SK-MEL-5 (cell line): ENCODE measurements at regions not wholly inside any gene's neighbourhood (a gene's known extent, or its start where the extent isn't known, plus 50 kb on each side); places are given as distances from the start of the nearest gene placed in this dataset.
"Not testable (repeated sequence)": the region's sequence is repeated elsewhere in the genome, so short reads cannot be mapped to it uniquely, and the experiment has no call there.

Experiments used
- DNase-seq: peaks from one replicate; pipeline ENCODE4 v3.0.0-alpha.2; 2016; ENCODE audit warnings: low read depth, low spot score
- in situ Hi-C: cut with HindIII; loops from 2 replicates; pipeline ENCODE4 v1.10.0; 2016; ENCODE audit warnings: low sequenced_read_pairs, high pct_unique_total_duplicates, low pct_unique_long_range_greater_than_20kb

GRCh38 chr13:50229960-50230661, 214.9 kb downstream of the KCNRG start:
- no peak for DNase-seq
- in situ Hi-C loops, result no loop called here

DNA sequence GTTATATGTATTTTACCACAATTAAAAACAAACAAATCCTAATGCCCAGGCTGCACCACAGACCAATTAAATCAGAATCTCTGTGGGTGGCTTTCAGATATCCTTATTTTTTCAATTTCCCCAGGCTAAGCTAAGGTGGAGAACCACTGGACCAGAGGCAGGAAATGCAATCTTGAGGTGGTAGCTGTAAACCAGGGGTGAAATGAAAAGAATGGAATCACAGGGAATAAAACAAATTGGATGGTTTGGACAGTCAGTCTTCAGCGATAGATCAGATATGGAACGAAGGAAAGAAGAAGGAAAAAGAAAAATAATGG, 215.4 kb downstream of the KCNRG start:
- DNase-seq, result no peak
- in situ Hi-C loops, result no loop called here

- DNase-seq, in situ Hi-C loops: not testable (repeated sequence)
Observed at GRCh38 chr13:50233574-50233973, 218.3 kb downstream of the KCNRG start.

DNA sequence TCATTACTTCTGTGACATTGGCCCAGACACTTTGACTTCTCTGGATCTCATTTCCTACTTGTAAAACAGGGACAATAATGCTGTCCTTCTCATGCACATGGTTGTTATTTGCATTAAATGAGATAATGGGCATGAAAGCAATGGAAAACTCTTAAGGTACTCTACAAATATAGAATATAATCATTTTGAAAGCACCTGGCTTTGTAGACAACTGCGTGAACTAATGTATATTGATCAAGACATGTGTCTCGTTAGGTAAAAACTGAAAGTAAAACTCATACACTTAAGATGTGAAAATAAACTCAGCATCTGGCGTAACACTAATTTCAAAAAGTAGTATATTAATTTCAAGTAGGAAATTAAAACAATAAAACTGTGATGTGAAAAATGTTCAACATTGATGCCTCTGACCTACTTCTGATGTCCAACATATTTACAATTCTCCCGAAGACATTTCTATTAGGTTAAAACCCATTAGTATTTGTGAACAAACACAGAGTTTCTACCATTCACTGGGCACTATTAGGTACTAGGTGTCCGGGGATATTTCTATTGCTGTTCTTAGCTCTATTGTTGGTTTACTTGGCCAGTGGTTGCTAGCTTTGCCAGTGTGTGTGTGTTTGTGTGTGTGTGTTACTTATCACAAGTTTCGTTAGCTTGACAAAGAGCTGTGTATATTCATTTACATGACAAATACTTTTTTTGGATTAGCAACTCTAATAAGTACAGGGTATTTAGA, 220.5 kb downstream of the KCNRG start:
- in situ Hi-C loops, result no loop called here
- DNase-seq, result no peak

DNA sequence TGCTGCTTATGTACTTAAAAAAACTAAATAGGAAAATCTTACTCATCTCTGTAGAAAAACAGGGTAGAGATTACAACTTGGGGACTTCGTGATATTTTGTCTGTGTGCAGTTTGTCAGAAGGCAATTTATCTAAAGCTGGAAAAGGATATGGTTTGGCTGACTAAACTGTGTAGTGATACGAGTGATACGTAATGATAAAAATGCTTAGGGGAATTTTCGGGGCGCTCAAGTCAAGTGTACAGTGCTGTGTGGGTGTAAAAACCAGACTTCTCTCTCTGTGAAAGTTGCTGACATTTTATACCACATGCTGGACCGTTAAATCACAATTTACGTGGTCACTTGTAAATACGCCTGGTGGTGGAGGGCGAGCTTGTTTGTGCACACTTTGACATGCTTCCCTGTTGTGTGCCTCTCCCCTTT, 221.7 kb downstream of the KCNRG start:
- DNase-seq, result no peak
- in situ Hi-C loops, result no loop called here

DNA sequence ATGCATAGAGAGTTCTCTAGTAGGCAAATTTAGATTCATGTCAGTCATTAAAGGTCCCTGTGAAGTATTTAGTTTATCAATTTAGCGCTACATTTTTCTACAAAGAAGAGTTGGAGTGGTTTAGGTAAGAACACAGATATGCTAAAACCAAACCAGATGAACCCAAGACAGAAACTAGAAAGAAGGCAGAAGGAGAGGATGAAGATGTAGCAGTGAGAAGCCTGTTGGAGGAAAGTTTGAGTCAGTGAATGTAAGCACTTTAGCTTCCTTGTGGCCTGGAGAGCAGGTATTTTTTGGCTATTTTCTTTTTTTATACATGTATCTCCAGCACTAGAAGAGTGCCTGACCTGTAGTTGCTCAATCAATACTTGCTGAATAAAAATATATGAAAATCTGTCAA, 223.7 kb downstream of the KCNRG start:
- in situ Hi-C loops, result no loop called here
- DNase-seq, result no peak

- DNase-seq, result peak; percentile 73
- in situ Hi-C loops, result no loop called here
Observed at GRCh38 chr13:50241479-50241878, 226.2 kb downstream of the KCNRG start.

DNA sequence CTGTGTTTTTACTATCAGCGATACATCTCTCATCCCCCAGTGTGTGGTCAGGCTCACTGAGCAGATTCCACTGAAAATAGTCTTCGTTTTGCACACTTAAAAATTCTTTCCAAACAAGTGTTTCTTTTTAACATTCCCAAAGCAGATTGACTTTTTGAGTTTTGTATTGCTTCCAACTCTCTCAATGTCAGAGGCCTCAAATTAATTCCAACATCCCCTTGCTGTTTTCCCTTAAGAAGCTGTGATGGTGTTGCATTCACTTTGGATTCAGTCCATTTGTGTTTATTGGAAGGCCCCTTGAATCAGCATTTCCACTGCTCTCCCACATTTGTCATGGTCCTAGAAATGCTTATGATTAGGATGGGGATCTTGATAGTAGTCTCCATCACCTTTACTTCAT, 228.7 kb downstream of the KCNRG start:
- in situ Hi-C loops, result no loop called here
- DNase-seq, result no peak

GRCh38 chr13:50244355-50244712, 229.1 kb downstream of the KCNRG start:
- no peak for DNase-seq
- in situ Hi-C loops, result no loop called here

GRCh38 chr13:50244713-50245574, 229.7 kb downstream of the KCNRG start:
- in situ Hi-C loops, result no loop called here

GRCh38 chr13:50247223-50247622, 232.0 kb downstream of the KCNRG start:
- DNase-seq, result no peak
- in situ Hi-C loops, result no loop called here

More at GRCh38 chr13:50244713-50245574, 229.7 kb downstream of the KCNRG start:
- peak; percentile 35 for DNase-seq

DNA sequence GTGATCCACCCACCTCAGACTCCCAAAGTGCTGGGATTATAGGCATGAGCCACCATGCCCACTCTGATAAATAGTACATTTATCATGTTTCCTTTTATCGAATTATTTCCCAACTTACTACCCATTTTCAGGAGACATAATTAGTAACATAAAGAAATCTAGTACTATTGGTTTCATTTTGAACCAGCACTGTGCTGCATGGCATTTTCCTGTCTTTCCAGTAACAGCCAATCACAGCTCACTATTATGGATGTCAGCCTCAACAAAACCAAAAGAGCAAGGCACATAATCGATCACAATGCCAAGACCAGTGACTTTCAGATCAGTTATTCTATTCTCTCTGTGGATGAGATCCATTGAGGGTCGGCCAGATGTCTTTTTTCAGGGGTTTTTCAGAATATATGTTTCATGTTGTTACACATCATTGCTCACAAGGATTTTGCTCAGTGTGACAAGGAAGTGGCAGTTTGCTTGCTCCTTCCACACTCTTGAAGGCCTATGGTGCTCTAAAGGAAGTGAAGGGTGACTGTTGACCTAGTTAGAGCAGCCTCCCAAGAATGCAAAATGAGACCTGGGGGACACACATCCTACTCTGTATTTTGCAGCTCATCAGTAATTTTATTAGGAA, 233.4 kb downstream of the KCNRG start:
- in situ Hi-C loops, result no loop called here
- no peak for DNase-seq

DNA sequence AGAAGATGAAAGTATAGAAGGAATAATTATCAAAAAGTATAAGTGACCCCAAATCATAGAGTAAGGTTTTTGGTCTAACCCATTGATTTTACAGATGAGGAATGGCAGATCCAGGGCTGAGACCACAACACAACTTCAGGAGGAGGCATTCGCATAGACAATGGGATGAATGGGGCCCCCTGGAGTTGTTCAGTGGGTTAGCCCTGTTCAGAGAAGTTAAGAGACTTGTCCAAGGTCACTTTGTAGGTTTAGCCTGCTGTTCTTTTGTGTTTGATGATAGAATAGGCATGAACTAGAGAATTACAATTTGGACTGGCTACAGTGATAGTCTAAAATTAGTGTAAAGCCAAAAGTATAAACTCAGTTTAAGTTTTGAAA, 233.9 kb downstream of the KCNRG start:
- in situ Hi-C loops, result no loop called here
- DNase-seq, result no peak

DNA sequence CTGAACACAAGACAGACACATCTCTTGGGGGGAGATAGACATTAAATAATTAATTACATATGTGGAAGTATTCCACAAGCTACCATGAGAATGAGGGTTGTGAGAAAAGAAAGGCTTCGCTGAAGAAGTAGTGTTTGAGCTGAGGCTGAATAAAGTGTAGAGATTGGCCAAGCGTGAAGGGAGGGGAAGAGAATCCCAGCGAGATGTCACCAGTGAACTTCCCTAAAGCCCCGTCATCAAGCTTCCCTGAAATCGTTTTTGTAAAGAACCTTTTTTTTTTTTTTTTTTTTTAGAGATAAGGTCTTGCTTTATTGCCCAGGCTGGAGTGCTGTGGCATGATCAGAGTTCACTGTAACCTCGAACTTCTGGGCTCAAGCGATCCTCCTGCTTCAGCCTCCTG, 235.2 kb downstream of the KCNRG start:
- DNase-seq, result no peak
- in situ Hi-C loops, result no loop called here

GRCh38 chr13:50255639-50256038, 240.4 kb downstream of the KCNRG start:
- in situ Hi-C loops, result no loop called here
- DNase-seq, result no peak

GRCh38 chr13:50256536-50257321, 241.5 kb downstream of the KCNRG start:
- DNase-seq, in situ Hi-C loops: not testable (repeated sequence)

DNA sequence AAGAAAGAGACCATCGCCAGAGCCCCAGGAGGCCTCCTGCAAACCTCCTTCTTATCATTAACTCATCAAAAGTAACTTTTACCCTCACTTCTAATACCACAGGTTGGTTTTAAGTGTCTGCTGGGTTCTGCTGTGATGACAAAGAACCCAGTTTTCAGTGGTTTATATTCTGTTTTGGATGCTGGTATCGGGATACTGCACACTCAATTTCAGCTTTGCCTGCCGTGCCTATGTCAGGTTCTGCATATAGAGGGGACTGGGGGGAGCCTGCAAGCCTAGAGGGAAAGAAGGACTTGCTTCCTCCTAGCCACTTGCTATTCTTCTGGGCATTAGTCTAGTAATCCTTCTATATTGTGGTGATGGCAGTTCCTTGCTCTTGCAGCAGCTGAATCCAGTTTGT, 242.4 kb downstream of the KCNRG start:
- no peak for DNase-seq
- in situ Hi-C loops, result no loop called here
